WTC11 (cell line): ENCODE measurements at regions not wholly inside any gene's neighbourhood (a gene's known extent, or its start where the extent isn't known, plus 50 kb on each side); places are given as distances from the start of the nearest gene placed in this dataset.
A peak's percentile ranks its signal among the peaks of the same experiment; 100 is the strongest.

Source experiments
- ATAC-seq: fragments of 200-7000 bp; cut with Tn5 transposase; 2 replicates; pipeline ENCODE4 v1.10.0; 2021; ENCODE audit warnings: mild to moderate bottlenecking, moderate library complexity
- CTCF ChIA-PET: fragments of 300-600 bp; sonication (Branson Sonifier 250); formaldehyde crosslinking; loops from one replicate; lab custom pipeline; 2021; ENCODE audit warnings: antibody characterized with exemption; lab: Charles Lee
- POLR2A ChIA-PET: fragments of 350-600 bp; sonication (Branson Sonifier 250); formaldehyde crosslinking; loops from one replicate; lab custom pipeline; 2021; ENCODE audit warnings: antibody characterized with exemption; lab: Charles Lee
- DNase-seq: peaks from one replicate; pipeline ENCODE4 v3.0.0; 2021; ENCODE audit warnings: low spot score
- H3K27ac Mint-ChIP-seq: 2 replicates; pipeline ENCODE4 v1.8.0; 2021; ENCODE audit warnings: mixed read lengths
- H3K27me3 Mint-ChIP-seq: 2 replicates; pipeline ENCODE4 v1.8.0; 2021; ENCODE audit warnings: low read depth, mild to moderate bottlenecking, moderate library complexity, mixed read lengths
- H3K36me3 Mint-ChIP-seq: 2 replicates; pipeline ENCODE4 v1.8.0; 2021; ENCODE audit warnings: mixed read lengths
- H3K4me1 Mint-ChIP-seq: 2 replicates; pipeline ENCODE4 v1.8.0; 2022; ENCODE audit warnings: mixed read lengths
- H3K4me3 Mint-ChIP-seq: 2 replicates; pipeline ENCODE4 v1.8.0; 2021; ENCODE audit warnings: mild to moderate bottlenecking, moderate library complexity, mixed read lengths
- H3K9me3 Mint-ChIP-seq: 2 replicates; pipeline ENCODE4 v1.8.0; 2021; ENCODE audit warnings: mixed read lengths
- ATF1 ChIP-seq: sonication (generic); formaldehyde crosslinking; IDR thresholded peaks from 2 replicates; pipeline ENCODE4 v1.8.1; 2023; ENCODE audit warnings: mild to moderate bottlenecking, moderate library complexity, missing genetic modification reagents
- CREB1 ChIP-seq: sonication (generic); formaldehyde crosslinking; IDR thresholded peaks from 2 replicates; pipeline ENCODE4 v1.8.0; 2023; ENCODE audit warnings: mild to moderate bottlenecking, missing genetic modification reagents
- ETV6 ChIP-seq: sonication (generic); formaldehyde crosslinking; IDR thresholded peaks from 2 replicates; pipeline ENCODE4 v1.8.1; 2022; ENCODE audit warnings: mild to moderate bottlenecking, missing genetic modification reagents
- FOXJ3 ChIP-seq: sonication (generic); formaldehyde crosslinking; IDR thresholded peaks from 2 replicates; pipeline ENCODE4 v1.9.0; 2021; ENCODE audit warnings: missing genetic modification reagents, mild to moderate bottlenecking, borderline replicate concordance
- FOXK1 ChIP-seq: sonication (generic); formaldehyde crosslinking; IDR thresholded peaks from 2 replicates; pipeline ENCODE4 v1.8.0; 2022; ENCODE audit warnings: mild to moderate bottlenecking, moderate library complexity, missing genetic modification reagents
- GABPB1 ChIP-seq: sonication (generic); formaldehyde crosslinking; IDR thresholded peaks from 2 replicates; pipeline ENCODE4 v1.8.1; 2023; ENCODE audit warnings: mild to moderate bottlenecking, missing genetic modification reagents
- HMGA2 ChIP-seq: fragments of 250-450 bp; sonication (Bioruptor Pico); IDR thresholded peaks from 2 replicates; pipeline ENCODE4 v1.4.0; 2021; ENCODE audit warnings: mild to moderate bottlenecking, moderate library complexity
- NFE2L1 ChIP-seq: sonication (generic); formaldehyde crosslinking; IDR thresholded peaks from 2 replicates; pipeline ENCODE4 v1.8.1; 2023; ENCODE audit warnings: missing genetic modification reagents
- NR1H2 ChIP-seq: sonication (generic); formaldehyde crosslinking; IDR thresholded peaks from 2 replicates; pipeline ENCODE4 v1.9.0; 2021; ENCODE audit warnings: mild to moderate bottlenecking, moderate library complexity, missing genetic modification reagents
- PRRX2 ChIP-seq: fragments of 250-450 bp; sonication (Bioruptor Pico); IDR thresholded peaks from 2 replicates; pipeline ENCODE4 v1.8.0; 2021; ENCODE audit warnings: mild to moderate bottlenecking
- ZNF219 ChIP-seq: sonication (generic); formaldehyde crosslinking; IDR thresholded peaks from 2 replicates; pipeline ENCODE4 v1.8.0; 2023; ENCODE audit warnings: missing genetic modification reagents, mild to moderate bottlenecking, borderline replicate concordance
- ZNF416 ChIP-seq: fragments of 250-450 bp; sonication (Bioruptor Pico); IDR thresholded peaks from 2 replicates; pipeline ENCODE4 v1.9.0; 2021; ENCODE audit warnings: mild to moderate bottlenecking, inconsistent platforms
- ZNF671 ChIP-seq: fragments of 250-450 bp; sonication (Bioruptor Pico); IDR thresholded peaks from 2 replicates; pipeline ENCODE4 v1.8.0; 2021; ENCODE audit warnings: mild to moderate bottlenecking
- TF ChIP-seq, protein P1 (sequence below): sonication (generic); formaldehyde crosslinking; IDR thresholded peaks from 2 replicates; pipeline ENCODE4 v1.8.1; 2022; ENCODE audit warnings: missing genetic modification reagents, borderline replicate concordance
- TF ChIP-seq, protein P2 (sequence below): sonication (generic); formaldehyde crosslinking; IDR thresholded peaks from 2 replicates; pipeline ENCODE4 v1.8.0; 2022; ENCODE audit warnings: mild to moderate bottlenecking, missing genetic modification reagents
- TF ChIP-seq, protein P3 (sequence below): sonication (generic); formaldehyde crosslinking; IDR thresholded peaks from 2 replicates; pipeline ENCODE4 v1.8.0; 2023; ENCODE audit warnings: missing genetic modification reagents
- TF ChIP-seq, protein P4 (sequence below): sonication (generic); formaldehyde crosslinking; IDR thresholded peaks from 2 replicates; pipeline ENCODE4 v1.8.1; 2022; ENCODE audit warnings: mild to moderate bottlenecking, moderate library complexity, missing genetic modification reagents
- TF ChIP-seq, protein P5 (sequence below): fragments of 200-600 bp; IDR thresholded peaks from 2 replicates; pipeline ENCODE4 v1.8.0; 2022; ENCODE audit warnings: antibody characterized with exemption
- TF ChIP-seq, protein P6 (sequence below): sonication (generic); formaldehyde crosslinking; IDR thresholded peaks from 2 replicates; pipeline ENCODE4 v1.8.0; 2023; ENCODE audit warnings: missing genetic modification reagents, mild to moderate bottlenecking, borderline replicate concordance
- TF ChIP-seq, protein P7 (sequence below): fragments of 250-450 bp; sonication (Bioruptor Pico); IDR thresholded peaks from 2 replicates; pipeline ENCODE4 v1.9.0; 2021; ENCODE audit warnings: moderate library complexity, mild to moderate bottlenecking, inconsistent platforms, borderline replicate concordance

DNA sequence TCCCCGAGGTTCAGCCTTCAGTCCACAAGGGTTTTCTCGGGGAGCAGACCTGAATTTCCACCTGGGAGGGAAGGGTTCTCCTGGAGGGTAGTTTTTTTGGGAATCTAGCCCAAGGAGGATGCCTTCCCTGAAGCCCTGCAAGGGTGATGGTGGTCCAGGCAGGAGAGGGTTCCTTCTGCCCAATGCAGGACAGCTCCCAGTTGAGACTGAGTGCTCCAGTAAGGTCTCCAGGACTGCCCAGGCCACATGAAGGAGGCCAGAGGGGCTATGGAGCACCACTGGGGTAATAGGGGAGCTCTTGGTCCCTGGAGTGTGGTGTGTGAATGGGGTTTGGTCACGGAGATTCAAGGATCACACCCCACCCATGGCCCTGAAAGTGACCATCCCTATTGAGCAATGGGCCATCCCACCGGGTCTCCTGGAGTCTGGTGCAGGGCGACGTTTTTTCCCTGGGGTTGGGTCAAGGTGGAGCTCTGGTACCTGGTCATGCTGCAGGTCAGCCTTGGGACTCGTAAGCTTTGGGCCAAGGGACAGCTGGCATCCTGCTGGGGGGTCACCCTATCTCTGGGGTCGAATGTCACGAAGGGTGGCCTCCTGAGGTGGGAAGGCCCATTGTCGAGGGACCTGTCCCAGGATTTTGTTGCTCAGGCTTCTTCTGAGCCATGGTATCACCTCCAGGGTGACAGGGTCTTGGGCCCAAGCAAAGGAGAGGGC lies 196.5 kb downstream of the UBE3A start (continued):
- TF ChIP-seq ZNF671 (CRISPR knock-in tag) = no peak
- no peak for TF ChIP-seq FOXK1
- no peak for TF ChIP-seq NFE2L1 (CRISPR knock-in tag)
- TF ChIP-seq FOXJ3 (CRISPR knock-in tag) = no peak
- TF ChIP-seq, protein P1, sequence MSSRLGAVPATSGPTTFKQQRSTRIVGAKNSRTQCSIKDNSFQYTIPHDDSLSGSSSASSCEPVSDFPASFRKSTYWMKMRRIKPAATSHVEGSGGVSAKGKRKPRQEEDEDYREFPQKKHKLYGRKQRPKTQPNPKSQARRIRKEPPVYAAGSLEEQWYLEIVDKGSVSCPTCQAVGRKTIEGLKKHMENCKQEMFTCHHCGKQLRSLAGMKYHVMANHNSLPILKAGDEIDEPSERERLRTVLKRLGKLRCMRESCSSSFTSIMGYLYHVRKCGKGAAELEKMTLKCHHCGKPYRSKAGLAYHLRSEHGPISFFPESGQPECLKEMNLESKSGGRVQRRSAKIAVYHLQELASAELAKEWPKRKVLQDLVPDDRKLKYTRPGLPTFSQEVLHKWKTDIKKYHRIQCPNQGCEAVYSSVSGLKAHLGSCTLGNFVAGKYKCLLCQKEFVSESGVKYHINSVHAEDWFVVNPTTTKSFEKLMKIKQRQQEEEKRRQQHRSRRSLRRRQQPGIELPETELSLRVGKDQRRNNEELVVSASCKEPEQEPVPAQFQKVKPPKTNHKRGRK (CRISPR knock-in tag) = no peak
- TF ChIP-seq, protein P2, sequence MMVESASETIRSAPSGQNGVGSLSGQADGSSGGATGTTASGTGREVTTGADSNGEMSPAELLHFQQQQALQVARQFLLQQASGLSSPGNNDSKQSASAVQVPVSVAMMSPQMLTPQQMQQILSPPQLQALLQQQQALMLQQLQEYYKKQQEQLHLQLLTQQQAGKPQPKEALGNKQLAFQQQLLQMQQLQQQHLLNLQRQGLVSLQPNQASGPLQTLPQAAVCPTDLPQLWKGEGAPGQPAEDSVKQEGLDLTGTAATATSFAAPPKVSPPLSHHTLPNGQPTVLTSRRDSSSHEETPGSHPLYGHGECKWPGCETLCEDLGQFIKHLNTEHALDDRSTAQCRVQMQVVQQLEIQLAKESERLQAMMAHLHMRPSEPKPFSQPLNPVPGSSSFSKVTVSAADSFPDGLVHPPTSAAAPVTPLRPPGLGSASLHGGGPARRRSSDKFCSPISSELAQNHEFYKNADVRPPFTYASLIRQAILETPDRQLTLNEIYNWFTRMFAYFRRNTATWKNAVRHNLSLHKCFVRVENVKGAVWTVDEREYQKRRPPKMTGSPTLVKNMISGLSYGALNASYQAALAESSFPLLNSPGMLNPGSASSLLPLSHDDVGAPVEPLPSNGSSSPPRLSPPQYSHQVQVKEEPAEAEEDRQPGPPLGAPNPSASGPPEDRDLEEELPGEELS = no peak
- TF ChIP-seq, protein P3, sequence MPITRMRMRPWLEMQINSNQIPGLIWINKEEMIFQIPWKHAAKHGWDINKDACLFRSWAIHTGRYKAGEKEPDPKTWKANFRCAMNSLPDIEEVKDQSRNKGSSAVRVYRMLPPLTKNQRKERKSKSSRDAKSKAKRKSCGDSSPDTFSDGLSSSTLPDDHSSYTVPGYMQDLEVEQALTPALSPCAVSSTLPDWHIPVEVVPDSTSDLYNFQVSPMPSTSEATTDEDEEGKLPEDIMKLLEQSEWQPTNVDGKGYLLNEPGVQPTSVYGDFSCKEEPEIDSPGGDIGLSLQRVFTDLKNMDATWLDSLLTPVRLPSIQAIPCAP (CRISPR knock-in tag) = no peak
- no peak for TF ChIP-seq GABPB1 (CRISPR knock-in tag)
- TF ChIP-seq, protein P4, sequence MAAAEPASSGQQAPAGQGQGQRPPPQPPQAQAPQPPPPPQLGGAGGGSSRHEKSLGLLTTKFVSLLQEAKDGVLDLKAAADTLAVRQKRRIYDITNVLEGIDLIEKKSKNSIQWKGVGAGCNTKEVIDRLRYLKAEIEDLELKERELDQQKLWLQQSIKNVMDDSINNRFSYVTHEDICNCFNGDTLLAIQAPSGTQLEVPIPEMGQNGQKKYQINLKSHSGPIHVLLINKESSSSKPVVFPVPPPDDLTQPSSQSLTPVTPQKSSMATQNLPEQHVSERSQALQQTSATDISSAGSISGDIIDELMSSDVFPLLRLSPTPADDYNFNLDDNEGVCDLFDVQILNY (CRISPR knock-in tag) = no peak

DNA sequence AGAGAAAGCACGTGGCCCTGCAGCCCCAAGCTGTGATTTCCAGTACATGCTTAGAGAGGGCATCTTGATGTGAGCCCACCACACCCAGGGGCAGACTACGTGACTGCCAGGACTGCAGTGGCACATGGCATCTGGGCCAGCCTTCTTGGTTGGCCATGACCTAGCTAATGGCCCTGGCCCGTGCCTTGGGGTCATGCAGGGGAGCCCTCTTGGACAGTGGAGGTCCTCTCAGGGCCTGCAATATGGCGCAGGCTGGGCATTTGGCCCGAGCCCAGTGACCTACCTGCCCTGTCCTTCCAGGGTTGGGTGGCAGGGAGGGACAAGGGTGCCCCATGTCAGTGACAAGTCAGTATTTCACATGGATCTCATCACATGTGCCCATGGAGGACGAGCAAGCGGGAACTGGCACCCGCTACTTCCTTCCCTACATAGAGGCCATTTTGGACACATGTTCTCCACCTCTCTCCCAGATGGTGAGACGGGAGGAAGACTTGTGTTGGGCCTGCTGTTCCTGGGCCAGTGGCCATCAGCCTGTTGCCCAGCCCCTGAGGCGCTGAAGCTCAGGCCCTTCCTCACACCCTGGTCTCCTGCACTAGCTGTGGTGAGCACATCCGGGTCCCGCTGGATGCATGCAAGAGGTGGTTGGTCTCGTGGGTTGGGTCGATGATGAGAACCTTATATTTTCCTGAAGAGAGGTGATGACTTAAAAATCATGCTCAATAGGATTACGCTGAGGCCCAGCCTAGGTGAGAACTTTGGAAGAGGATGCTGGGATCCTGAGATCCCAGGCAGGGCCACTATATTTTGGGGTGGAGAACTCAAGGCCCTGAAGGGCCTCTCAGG lies 195.6 kb downstream of the UBE3A start:
- ATAC-seq (no peak), DNase-seq (peak; percentile 1)
- Mint-ChIP-seq H3K36me3 (peaks cover 34% of the 10 kb centered on the region), H3K27ac (no peak overlapping the region), H3K27me3 (no peaks in the 10 kb centered on the region), H3K4me1 (no peaks in the 10 kb centered on the region), H3K4me3 (no peak overlapping the region), H3K9me3 (peaks cover 48% of the 10 kb centered on the region)
- POLR2A ChIA-PET = no interaction called here
- TF ChIP-seq, protein P5, sequence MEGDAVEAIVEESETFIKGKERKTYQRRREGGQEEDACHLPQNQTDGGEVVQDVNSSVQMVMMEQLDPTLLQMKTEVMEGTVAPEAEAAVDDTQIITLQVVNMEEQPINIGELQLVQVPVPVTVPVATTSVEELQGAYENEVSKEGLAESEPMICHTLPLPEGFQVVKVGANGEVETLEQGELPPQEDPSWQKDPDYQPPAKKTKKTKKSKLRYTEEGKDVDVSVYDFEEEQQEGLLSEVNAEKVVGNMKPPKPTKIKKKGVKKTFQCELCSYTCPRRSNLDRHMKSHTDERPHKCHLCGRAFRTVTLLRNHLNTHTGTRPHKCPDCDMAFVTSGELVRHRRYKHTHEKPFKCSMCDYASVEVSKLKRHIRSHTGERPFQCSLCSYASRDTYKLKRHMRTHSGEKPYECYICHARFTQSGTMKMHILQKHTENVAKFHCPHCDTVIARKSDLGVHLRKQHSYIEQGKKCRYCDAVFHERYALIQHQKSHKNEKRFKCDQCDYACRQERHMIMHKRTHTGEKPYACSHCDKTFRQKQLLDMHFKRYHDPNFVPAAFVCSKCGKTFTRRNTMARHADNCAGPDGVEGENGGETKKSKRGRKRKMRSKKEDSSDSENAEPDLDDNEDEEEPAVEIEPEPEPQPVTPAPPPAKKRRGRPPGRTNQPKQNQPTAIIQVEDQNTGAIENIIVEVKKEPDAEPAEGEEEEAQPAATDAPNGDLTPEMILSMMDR = no peak
- TF ChIP-seq ZNF416 (no peak), NR1H2 (CRISPR knock-in tag) (no peak), ZNF219 (CRISPR knock-in tag) (no peak), ATF1 (CRISPR knock-in tag) (no peak), HMGA2 (CRISPR knock-in tag) (no peak), CREB1 (CRISPR knock-in tag) (no peak), ETV6 (CRISPR knock-in tag) (no peak), PRRX2 (CRISPR knock-in tag) (no peak)
- TF ChIP-seq, protein P6, sequence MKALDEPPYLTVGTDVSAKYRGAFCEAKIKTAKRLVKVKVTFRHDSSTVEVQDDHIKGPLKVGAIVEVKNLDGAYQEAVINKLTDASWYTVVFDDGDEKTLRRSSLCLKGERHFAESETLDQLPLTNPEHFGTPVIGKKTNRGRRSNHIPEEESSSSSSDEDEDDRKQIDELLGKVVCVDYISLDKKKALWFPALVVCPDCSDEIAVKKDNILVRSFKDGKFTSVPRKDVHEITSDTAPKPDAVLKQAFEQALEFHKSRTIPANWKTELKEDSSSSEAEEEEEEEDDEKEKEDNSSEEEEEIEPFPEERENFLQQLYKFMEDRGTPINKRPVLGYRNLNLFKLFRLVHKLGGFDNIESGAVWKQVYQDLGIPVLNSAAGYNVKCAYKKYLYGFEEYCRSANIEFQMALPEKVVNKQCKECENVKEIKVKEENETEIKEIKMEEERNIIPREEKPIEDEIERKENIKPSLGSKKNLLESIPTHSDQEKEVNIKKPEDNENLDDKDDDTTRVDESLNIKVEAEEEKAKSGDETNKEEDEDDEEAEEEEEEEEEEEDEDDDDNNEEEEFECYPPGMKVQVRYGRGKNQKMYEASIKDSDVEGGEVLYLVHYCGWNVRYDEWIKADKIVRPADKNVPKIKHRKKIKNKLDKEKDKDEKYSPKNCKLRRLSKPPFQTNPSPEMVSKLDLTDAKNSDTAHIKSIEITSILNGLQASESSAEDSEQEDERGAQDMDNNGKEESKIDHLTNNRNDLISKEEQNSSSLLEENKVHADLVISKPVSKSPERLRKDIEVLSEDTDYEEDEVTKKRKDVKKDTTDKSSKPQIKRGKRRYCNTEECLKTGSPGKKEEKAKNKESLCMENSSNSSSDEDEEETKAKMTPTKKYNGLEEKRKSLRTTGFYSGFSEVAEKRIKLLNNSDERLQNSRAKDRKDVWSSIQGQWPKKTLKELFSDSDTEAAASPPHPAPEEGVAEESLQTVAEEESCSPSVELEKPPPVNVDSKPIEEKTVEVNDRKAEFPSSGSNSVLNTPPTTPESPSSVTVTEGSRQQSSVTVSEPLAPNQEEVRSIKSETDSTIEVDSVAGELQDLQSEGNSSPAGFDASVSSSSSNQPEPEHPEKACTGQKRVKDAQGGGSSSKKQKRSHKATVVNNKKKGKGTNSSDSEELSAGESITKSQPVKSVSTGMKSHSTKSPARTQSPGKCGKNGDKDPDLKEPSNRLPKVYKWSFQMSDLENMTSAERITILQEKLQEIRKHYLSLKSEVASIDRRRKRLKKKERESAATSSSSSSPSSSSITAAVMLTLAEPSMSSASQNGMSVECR = no peak
- TF ChIP-seq, protein P7, sequence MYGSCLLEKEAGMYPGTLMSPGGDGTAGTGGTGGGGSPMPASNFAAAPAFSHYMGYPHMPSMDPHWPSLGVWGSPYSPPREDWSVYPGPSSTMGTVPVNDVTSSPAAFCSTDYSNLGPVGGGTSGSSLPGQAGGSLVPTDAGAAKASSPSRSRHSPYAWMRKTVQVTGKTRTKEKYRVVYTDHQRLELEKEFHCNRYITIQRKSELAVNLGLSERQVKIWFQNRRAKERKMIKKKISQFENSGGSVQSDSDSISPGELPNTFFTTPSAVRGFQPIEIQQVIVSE = no peak
- TF ChIP-seq, protein P3 (CRISPR knock-in tag) = no peak
- CTCF ChIA-PET = no interaction called here
